NCI-H446 treated with DMSO at 0.1 percent for 48 hours (cell line): ENCODE measurements at regions not wholly inside any gene's neighbourhood (a gene's known extent, or its start where the extent isn't known, plus 50 kb on each side); places are given as distances from the start of the nearest gene placed in this dataset.

ENCODE experiments used
- DNase-seq: peaks from one replicate; lab custom pipeline; 2025; lab: John Stamatoyannopoulos, UW

DNA sequence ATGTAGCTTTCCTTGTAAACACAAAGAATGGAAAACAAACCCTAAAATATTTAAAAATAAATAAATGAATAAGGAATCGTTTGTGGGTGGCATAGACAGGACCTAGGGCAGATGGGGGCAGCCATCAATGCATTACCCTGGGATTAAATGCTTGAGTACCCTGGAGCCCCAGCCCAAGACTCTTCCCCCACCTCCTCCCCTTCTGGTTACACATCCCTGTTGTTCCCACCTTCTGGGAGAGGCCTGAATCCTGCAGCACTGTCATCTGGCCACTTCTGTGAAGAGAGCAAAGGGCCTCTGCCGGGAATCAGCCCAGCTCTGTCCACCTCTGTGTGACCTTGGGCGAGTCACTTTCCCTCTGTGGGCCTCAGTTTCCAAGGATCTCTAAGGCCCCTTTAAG is 61.6 kb upstream of the COL13A1 start:
- no peak for DNase-seq

DNA sequence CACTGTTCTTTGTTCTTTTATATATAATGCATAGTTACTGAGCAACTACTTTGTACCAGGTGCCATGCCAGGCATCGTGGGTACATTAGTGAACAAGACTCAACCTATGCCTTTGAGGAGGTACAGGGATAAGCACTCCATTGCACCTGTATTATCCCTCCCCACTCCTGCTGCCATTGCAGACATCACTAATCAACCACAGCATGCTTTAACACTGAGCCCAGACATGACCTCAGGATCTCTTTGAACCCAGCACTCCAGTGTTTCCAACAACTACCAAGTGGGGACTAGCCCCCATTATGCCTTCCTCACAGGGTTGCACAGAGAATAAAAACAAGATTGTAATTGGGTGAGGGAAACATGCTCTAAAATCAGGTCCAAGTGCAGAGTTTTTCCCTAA is 60.5 kb upstream of the COL13A1 start:
- DNase-seq, result no peak

DNA sequence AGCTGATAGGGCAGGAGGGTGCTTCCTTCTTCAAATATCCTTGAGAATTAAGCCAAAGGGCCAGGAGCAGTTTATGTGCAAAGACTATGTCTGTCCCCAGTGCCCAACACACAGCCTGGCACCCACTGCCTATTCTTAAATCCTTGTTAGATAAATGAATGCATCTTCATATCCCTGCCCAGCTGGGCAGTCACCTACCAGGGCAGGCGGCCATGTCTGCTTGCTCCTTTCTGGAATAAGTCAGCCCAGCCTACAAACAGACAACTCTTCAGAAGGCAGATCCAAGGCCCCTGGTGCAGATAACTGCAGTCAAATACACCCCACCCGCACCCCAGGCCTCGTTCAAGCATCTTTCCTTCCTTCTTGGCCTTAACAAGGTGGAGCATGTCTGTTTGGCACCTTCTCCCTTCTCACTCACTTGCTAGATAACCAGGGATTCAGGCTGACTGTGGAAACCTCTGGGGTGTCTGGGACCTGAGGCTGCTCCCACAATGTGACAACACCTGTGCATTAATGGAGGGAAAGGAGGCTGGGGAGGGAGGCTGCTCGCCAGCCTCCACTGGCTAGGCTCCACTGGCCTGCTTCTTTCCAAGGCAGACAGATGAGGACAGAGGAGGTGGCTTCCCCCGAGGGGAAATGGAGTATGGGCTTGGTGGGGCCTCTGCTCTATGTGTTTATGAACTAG is 59.9 kb upstream of the COL13A1 start:
- DNase-seq, result no peak

- no peak for DNase-seq
Observed at GRCh38 chr10:69742356-69742695, 59.4 kb upstream of the COL13A1 start.

DNA sequence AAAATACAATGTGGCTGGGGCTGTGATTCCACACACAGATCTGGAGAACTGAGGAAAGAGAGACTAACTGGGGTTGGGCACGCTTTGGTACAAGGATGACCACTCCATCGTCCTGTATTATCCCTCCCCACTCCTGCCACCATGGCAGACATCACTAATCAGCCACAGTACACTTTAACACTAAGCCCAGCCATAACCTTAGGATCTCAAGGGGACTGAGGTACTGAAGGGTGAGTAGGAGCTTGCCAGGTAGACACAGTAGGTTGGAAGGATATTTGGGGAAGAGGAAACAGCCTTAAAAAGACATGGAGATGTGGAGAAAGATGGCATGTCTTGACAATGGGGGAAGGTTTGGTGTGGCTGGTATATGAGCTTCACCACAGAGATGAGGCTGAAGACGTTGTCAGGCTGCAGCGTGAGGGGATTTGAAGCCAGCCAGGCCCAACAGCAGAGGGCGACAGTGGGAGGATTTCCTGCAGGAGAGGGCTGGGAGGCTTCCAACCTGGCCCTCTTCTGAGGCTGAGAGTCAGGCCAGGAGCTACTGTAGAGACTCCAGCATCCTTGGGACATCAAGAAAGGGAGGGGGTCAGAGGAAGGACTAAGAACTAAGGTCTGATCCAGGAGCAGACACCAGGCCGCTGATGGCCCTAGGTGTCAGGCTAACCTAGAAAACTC is 58.6 kb upstream of the COL13A1 start:
- DNase-seq, result no peak

DNA sequence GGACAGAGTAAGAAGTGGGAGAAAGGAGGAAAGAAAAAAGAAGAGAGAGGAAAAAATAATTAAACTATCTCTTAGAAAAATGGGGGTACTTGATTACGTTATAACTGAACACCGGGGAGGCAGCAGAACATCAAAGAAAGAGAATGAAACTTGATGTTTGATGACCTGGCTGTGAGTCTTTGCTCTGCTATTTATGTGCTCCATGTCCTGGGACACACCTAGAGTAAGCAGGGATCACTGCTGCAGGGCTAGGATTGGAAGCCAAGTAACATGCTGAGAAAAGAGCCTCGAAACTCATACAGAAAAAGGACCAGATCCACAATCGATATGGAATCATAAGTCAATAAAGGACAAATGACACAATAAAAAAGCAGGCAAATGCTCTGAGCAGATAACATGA is 56.7 kb upstream of the COL13A1 start:
- no peak for DNase-seq

GRCh38 chr10:69745698-69746097 is 56.0 kb upstream of the COL13A1 start:
- DNase-seq, result no peak

- DNase-seq, result no peak
Observed at GRCh38 chr10:69747179-69747578, 54.5 kb upstream of the COL13A1 start.

GRCh38 chr10:69748621-69749020 is 53.1 kb upstream of the COL13A1 start:
- DNase-seq, result no peak

- DNase-seq, result no peak
Observed at GRCh38 chr10:69749178-69750010, 52.3 kb upstream of the COL13A1 start.

DNA sequence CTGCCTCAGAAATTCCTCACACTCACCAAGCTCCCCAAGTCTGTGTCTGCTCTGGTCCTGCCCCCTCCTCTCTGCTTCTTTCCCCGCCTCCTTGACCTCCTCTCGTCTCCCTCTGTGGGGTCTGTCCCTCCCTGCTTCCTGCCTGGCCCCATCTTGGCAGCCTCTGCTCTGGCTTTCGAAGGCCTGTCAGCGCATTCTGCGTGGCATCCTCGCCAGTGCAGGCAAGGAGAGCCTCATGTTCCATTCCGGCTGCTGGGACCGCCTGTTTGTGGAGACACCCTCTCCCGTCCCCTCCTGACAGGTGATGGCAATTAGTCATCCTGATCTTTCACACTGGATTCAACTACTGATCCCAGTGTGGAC is 51.7 kb upstream of the COL13A1 start:
- DNase-seq, result no peak

DNA sequence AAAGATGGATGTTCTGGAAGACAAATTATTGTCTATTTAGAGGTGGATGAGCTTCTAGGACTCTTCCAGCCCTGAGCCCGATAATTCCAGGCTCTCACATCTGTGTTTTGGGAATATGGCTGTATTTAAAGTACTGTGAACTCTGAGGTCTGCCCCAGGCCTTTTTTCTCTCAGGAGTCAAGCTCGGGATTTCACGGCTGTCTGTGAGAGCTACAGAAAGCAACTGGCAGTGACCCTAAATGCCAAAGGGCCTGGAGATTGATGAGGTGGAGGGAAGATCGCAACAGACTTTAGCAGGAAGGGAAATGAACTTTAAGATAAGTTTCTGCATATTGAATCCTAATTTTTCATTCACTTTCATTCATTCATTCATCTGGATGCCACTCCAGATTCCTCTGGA is 51.0 kb upstream of the COL13A1 start:
- DNase-seq, result no peak

DNA sequence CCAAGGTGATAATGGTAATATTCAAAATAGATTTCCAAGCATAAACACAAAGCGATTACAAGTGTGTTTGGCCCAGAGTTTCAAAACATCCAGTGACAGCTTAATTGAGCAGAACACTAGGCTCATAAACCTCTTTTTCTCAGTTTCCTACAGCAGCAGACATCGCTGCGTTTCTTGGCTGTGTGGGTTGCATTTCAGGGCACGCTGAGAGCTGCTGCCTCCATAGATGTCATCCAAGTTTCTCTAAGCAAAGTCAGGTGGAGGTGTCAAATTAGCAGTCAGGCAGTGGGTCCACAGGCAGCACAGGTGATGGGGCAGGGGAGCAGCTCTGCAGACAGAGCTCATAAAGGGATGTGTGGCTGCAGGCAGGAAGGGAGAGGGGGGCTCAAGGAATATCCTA is 50.5 kb upstream of the COL13A1 start:
- DNase-seq, result no peak
